HPDE6-E6E7 (cell line): ENCODE measurements at regions not wholly inside any gene's neighbourhood (a gene's known extent, or its start where the extent isn't known, plus 50 kb on each side); places are given as distances from the start of the nearest gene placed in this dataset.

Experiments used
- DNase-seq: peaks from one replicate; pipeline ENCODE4 v3.0.0; 2011; ENCODE audit warnings: missing footprints; ENCODE audit errors: extremely low spot score

DNA sequence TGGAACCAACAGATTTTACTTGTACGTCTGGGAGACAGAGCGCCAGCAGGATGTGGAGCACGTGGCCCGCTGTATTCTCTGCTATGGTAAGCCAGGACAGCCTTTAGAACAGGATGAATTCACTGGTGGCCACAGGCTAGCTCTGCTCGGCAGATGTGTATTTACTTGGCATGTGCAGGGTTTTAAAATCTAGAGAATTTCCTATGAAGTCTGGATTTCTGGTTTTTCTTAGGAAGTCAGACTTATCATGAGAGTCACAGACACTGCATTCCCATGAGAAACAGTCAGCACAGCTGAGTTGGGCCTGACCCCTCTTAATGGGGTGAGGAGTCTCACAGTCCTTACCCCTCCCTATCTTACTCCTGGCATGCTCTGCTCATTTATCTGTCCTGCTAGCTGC, 84.6 kb upstream of the COL6A5 start:
- DNase-seq, result no peak

GRCh38 chr3:130263708-130264107, 81.8 kb upstream of the COL6A5 start:
- DNase-seq, result no peak

GRCh38 chr3:130266817-130267216, 78.7 kb upstream of the COL6A5 start:
- no peak for DNase-seq

GRCh38 chr3:130276203-130276803, 69.2 kb upstream of the COL6A5 start:
- peak; percentile 40 for DNase-seq

DNA sequence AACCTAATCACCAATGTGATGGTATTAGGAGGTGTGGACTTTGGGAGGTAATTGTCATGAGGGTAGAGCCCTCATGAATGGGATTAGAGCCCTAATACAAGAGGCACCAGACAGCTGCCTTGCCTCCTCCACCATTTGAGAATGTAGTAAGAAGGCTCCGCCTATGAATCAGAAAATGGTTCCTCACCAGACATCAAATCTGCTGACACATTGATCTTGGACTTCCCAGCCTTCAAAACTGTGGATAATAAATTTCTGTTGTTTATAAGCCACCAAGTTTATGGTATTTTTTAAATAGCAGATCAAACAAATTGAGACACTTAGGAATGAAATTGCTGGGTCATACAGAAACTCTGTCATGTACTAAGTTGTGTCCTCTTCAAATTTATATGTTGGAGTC, 56.8 kb upstream of the COL6A5 start:
- DNase-seq, result no peak

DNA sequence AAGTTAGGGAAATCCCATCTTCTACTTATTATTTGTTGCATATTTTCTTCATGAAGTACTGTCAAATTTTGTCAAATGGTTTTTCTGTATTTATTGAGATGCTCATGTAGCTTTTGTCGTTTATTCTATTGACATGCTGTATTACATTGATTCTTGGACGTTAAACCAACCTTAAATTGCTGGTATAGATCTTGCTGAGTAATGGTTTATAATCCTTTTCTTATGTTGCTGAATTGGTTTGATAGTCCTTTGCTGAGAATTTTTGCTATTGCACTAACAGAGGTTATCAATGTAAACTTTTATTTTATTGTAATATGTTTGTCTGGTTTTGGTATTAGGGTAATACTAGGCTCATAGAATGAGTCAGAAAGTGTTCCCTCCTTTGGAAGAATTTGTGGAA, 54.3 kb upstream of the COL6A5 start:
- DNase-seq, result no peak

GRCh38 chr3:130293247-130293646, 52.2 kb upstream of the COL6A5 start:
- DNase-seq, result no peak
